ENCODE measurements at regions not wholly inside any gene's neighbourhood (a gene's known extent, or its start where the extent isn't known, plus 50 kb on each side); places are given as distances from the start of the nearest gene placed in this dataset.

DNA sequence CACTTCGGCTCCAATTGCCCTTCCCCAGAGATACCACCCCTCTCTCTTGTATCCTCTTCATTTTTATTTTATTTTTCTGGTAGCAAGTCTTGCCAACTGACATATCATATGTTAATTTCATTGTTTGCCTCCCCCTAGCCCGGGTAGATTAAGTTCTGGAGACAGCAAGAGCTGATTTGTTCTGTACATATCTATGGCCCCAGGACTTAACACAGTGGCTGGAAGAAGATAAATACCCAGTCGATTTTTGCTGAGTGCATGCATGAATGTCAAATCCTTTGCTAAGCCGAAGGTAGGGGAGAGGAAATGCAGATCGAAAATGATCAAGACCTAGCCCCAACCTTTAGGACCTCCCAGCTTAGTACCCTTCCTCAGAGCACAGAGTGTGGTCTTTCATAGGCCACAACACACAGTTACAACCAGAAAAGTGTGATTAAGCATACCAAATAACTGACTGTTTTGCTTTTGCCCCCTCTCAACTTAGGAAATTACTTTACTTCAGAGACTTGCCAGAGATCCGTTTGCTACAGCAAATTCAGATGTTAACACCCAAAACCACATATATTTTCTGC lies 58.7 kb upstream of the KLF3 start:
- H2AFZ ChIP-seq (ENCODE audit: low read depth, low read length, poor library complexity, severe bottlenecking), result no peak overlapping the region
- no peaks in the 10 kb centered on the region for H3K36me3 ChIP-seq (ENCODE audit: control insufficient read depth in 1 of 2, insufficient read depth in 2 of 2, low read length in 2 of 2)
- H3K4me1 ChIP-seq (ENCODE audit: control insufficient read depth in 1 of 2, insufficient read depth in 2 of 2, low read length in 2 of 2), result peaks cover 0 to 5% of the 10 kb centered on the region in 2 experiments; a peak in 1 of 4 replicates
- H3K4me3 ChIP-seq (replicated peaks in 1 of 2; ENCODE audit: low read depth in 1 of 2, low read length in 2 of 2), result no peak overlapping the region
- ATAC-seq, result no peak
- RAD21 ChIA-PET (ENCODE audit: low non-redundant PET in 1 of 2, low total read pairs in 2 of 2, uncharacterized antibody in 2 of 2, unreplicated experiment in 2 of 2), result no interaction called here
- CTCF ChIA-PET, result no interaction called here
- no peaks in the 10 kb centered on the region for H3K9me3 ChIP-seq (ENCODE audit: control insufficient read depth in 1 of 2, insufficient read depth in 1 of 2, low read depth in 1 of 2, low read length in 2 of 2)
- no peaks in the 10 kb centered on the region for H3K9me2 ChIP-seq (ENCODE audit: insufficient read depth)
- no peak for DNase-seq (ENCODE audit: low read depth, low spot score)
- intact Hi-C loops (cut with micrococcal nuclease), result no loop called here
- no TSS peak for BruUV-seq (replicated peaks)
- no peak for TF ChIP-seq TCF7L2 (IDR thresholded peaks at IDR 0.05; ENCODE audit: borderline replicate concordance, extremely low read depth, insufficient read depth, insufficient read length)
- H3K27me3 ChIP-seq (ENCODE audit: insufficient read depth, low read length), result no peaks in the 10 kb centered on the region
- H3K9ac ChIP-seq (ENCODE audit: low read length), result no peak overlapping the region
- H4K20me1 ChIP-seq (ENCODE audit: insufficient read depth), result no peaks in the 10 kb centered on the region
- no peak overlapping the region for H3K27ac ChIP-seq (ENCODE audit: low read depth, low read length)
- H3K79me2 ChIP-seq (ENCODE audit: insufficient read depth, low read length), result no peaks in the 10 kb centered on the region
- H3K4me2 ChIP-seq (ENCODE audit: low read length), result no peak overlapping the region
- POLR2A ChIA-PET, result no interaction called here

DNA sequence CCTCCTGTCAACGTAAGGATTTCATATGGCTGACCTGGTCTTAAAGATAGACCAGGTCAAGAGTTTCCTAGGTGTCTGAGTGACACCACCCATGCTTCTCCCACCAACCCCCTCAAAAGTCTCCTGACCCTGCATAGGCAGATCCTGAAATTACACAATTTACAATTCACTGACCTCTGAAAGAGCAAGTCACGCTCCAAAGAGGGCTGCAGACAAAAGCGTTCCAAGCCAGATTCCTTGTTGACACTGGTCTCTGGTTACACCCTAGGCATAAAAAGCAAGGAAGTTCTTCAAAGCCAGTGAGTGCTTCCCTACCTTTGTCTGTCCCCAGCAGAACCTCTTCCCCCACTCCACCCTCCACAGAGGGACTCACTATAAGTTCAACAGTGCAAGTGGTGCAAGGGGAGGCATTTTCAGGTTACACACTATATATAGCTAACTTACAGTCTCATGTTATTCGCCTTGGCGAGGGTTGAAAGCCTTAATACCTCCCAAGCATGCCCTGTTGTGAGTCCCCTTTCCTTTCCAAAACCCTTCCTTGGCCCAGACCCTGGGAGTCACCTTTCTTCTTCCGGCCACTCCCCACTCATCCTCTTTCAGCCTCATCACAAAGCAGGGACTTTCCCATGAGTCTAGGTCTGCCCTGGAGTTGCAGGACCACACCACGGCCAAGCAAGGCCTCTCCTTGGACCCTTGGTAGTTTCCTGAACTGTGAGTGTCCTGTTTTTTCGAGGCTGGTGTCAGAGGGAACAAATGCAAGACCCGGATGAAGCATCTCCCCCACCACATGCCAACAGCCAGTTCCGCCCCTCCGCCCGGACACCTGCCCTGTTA lies 58.0 kb upstream of the KLF3 start:
- DNase-seq (ENCODE audit: low read depth, low spot score) (no peak), ATAC-seq (no peak)
- RAD21 ChIA-PET (ENCODE audit: low non-redundant PET in 1 of 2, low total read pairs in 2 of 2, uncharacterized antibody in 2 of 2, unreplicated experiment in 2 of 2), result no interaction called here
- BruUV-seq (replicated peaks), result no TSS peak
- Histone ChIP-seq H3K9ac (ENCODE audit: low read length) (no peak overlapping the region), H3K9me3 (ENCODE audit: control insufficient read depth in 1 of 2, insufficient read depth in 1 of 2, low read depth in 1 of 2, low read length in 2 of 2) (no peaks in the 10 kb centered on the region), H3K4me1 (ENCODE audit: control insufficient read depth in 1 of 2, insufficient read depth in 2 of 2, low read length in 2 of 2) (peaks cover 0 to 4% of the 10 kb centered on the region in 2 experiments; a peak in 1 of 4 replicates), H4K20me1 (ENCODE audit: insufficient read depth) (no peaks in the 10 kb centered on the region), H3K27me3 (ENCODE audit: insufficient read depth, low read length) (no peaks in the 10 kb centered on the region), H3K4me3 (replicated peaks in 1 of 2; ENCODE audit: low read depth in 1 of 2, low read length in 2 of 2) (no peak overlapping the region), H3K79me2 (ENCODE audit: insufficient read depth, low read length) (no peaks in the 10 kb centered on the region), H3K36me3 (ENCODE audit: control insufficient read depth in 1 of 2, insufficient read depth in 2 of 2, low read length in 2 of 2) (no peaks in the 10 kb centered on the region), H3K4me2 (ENCODE audit: low read length) (no peak overlapping the region), H3K9me2 (ENCODE audit: insufficient read depth) (no peaks in the 10 kb centered on the region), H2AFZ (ENCODE audit: low read depth, low read length, poor library complexity, severe bottlenecking) (no peak overlapping the region), H3K27ac (ENCODE audit: low read depth, low read length) (no peak overlapping the region)
- intact Hi-C loops (cut with micrococcal nuclease), result no loop called here
- CTCF ChIA-PET, result no interaction called here
- POLR2A ChIA-PET, result no interaction called here
- TF ChIP-seq SRF (IDR thresholded peaks at IDR 0.05; ENCODE audit: low read depth), result no peak
- TF ChIP-seq, protein P1, sequence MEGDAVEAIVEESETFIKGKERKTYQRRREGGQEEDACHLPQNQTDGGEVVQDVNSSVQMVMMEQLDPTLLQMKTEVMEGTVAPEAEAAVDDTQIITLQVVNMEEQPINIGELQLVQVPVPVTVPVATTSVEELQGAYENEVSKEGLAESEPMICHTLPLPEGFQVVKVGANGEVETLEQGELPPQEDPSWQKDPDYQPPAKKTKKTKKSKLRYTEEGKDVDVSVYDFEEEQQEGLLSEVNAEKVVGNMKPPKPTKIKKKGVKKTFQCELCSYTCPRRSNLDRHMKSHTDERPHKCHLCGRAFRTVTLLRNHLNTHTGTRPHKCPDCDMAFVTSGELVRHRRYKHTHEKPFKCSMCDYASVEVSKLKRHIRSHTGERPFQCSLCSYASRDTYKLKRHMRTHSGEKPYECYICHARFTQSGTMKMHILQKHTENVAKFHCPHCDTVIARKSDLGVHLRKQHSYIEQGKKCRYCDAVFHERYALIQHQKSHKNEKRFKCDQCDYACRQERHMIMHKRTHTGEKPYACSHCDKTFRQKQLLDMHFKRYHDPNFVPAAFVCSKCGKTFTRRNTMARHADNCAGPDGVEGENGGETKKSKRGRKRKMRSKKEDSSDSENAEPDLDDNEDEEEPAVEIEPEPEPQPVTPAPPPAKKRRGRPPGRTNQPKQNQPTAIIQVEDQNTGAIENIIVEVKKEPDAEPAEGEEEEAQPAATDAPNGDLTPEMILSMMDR (IDR thresholded peaks at IDR 0.05 in 2 of 3, conservative IDR thresholded peaks at IDR 0.05 in 1 of 3; ENCODE audit: borderline replicate concordance in 1 of 3, insufficient read depth in 1 of 3, low read depth in 2 of 3, low read length in 2 of 3), result no peak
- TF ChIP-seq, protein P2, sequence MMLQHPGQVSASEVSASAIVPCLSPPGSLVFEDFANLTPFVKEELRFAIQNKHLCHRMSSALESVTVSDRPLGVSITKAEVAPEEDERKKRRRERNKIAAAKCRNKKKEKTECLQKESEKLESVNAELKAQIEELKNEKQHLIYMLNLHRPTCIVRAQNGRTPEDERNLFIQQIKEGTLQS (IDR thresholded peaks at IDR 0.05), result no peak
- TF ChIP-seq CBX3 (IDR thresholded peaks at IDR 0.05; ENCODE audit: low read depth), result no peak
- no peak for TF ChIP-seq TCF7L2 (IDR thresholded peaks at IDR 0.05; ENCODE audit: borderline replicate concordance, extremely low read depth, insufficient read depth, insufficient read length)
- no peak for TF ChIP-seq YY1 (IDR thresholded peaks at IDR 0.05; ENCODE audit: extremely low read depth, insufficient replicate concordance, low read depth, low read length)
- no peak for TF ChIP-seq RAD21 (IDR thresholded peaks at IDR 0.05; ENCODE audit: low read depth)
- TF ChIP-seq, protein P3, sequence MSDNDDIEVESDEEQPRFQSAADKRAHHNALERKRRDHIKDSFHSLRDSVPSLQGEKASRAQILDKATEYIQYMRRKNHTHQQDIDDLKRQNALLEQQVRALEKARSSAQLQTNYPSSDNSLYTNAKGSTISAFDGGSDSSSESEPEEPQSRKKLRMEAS (IDR thresholded peaks at IDR 0.05), result no peak
- no peak for TF ChIP-seq ZFX (IDR thresholded peaks at IDR 0.05)
- no peak for TF ChIP-seq EZH2 (IDR thresholded peaks at IDR 0.05)
- TF ChIP-seq, protein P4, sequence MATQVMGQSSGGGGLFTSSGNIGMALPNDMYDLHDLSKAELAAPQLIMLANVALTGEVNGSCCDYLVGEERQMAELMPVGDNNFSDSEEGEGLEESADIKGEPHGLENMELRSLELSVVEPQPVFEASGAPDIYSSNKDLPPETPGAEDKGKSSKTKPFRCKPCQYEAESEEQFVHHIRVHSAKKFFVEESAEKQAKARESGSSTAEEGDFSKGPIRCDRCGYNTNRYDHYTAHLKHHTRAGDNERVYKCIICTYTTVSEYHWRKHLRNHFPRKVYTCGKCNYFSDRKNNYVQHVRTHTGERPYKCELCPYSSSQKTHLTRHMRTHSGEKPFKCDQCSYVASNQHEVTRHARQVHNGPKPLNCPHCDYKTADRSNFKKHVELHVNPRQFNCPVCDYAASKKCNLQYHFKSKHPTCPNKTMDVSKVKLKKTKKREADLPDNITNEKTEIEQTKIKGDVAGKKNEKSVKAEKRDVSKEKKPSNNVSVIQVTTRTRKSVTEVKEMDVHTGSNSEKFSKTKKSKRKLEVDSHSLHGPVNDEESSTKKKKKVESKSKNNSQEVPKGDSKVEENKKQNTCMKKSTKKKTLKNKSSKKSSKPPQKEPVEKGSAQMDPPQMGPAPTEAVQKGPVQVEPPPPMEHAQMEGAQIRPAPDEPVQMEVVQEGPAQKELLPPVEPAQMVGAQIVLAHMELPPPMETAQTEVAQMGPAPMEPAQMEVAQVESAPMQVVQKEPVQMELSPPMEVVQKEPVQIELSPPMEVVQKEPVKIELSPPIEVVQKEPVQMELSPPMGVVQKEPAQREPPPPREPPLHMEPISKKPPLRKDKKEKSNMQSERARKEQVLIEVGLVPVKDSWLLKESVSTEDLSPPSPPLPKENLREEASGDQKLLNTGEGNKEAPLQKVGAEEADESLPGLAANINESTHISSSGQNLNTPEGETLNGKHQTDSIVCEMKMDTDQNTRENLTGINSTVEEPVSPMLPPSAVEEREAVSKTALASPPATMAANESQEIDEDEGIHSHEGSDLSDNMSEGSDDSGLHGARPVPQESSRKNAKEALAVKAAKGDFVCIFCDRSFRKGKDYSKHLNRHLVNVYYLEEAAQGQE (IDR thresholded peaks at IDR 0.05; ENCODE audit: low read depth), result no peak
- no peak for TF ChIP-seq SIN3A (IDR thresholded peaks at IDR 0.05; ENCODE audit: low read depth)
- no peak for TF ChIP-seq FOSL1 (IDR thresholded peaks at IDR 0.05; ENCODE audit: low read depth)
